ENCODE measurements at regions not wholly inside any gene's neighbourhood (a gene's known extent, or its start where the extent isn't known, plus 50 kb on each side); places are given as distances from the start of the nearest gene placed in this dataset.

- H3K27me3 ChIP-seq (replicated peaks; ENCODE audit: control insufficient read depth, insufficient read depth, low read length) = no peaks in the 10 kb centered on the region
- no peak for DNase-seq
- ChIA-PET CTCF (no interaction called here), POLR2A (no interaction called here)
- Mint-ChIP-seq H3K27me3 (ENCODE audit: insufficient read depth, unreplicated experiment) (peaks cover 7% of the 10 kb centered on the region), H3K36me3 (ENCODE audit: insufficient read depth, unreplicated experiment) (no peaks in the 10 kb centered on the region), H3K9me3 (ENCODE audit: unreplicated experiment) (no peaks in the 10 kb centered on the region), H3K27ac (ENCODE audit: unreplicated experiment) (no peak overlapping the region), H3K4me1 (ENCODE audit: low read depth, unreplicated experiment) (peaks cover 6% of the 10 kb centered on the region), H3K4me3 (ENCODE audit: unreplicated experiment) (no peak overlapping the region)
- no TSS peak for BruUV-seq (replicated peaks)
- intact Hi-C loops (cut with micrococcal nuclease; ENCODE audit: unreplicated experiment) = no loop called here
- H3K9me3 ChIP-seq = no peaks in the 10 kb centered on the region
- no peaks in the 10 kb centered on the region for H3K36me3 ChIP-seq (ENCODE audit: control insufficient read depth, insufficient read depth, low read length)
- no peak overlapping the region for H3K4me3 ChIP-seq (ENCODE audit: low read depth, low read length)
- no peak for TF ChIP-seq CTCF (IDR thresholded peaks at IDR 0.05; ENCODE audit: insufficient read depth in 1 of 2, low read depth in 1 of 2, low read length in 1 of 2, severe bottlenecking in 1 of 2, unreplicated experiment in 1 of 2)
- peaks cover 14% of the 10 kb centered on the region for H3K4me1 ChIP-seq
These were observed 623.5 kb downstream of the CDH11 start for GRCh38 chr16:64498363-64498762.

- H3K36me3 Mint-ChIP-seq (ENCODE audit: insufficient read depth, unreplicated experiment) = no peaks in the 10 kb centered on the region
- Histone ChIP-seq H3K4me1 (peaks cover 25% of the 10 kb centered on the region), H3K27me3 (replicated peaks; ENCODE audit: control insufficient read depth, insufficient read depth, low read length) (no peaks in the 10 kb centered on the region), H3K4me3 (ENCODE audit: low read depth, low read length) (no peak overlapping the region), H3K36me3 (ENCODE audit: control insufficient read depth, insufficient read depth, low read length) (no peaks in the 10 kb centered on the region), H3K9me3 (no peaks in the 10 kb centered on the region)
- BruUV-seq (replicated peaks) = no TSS peak
- DNase-seq = peak; percentile 28 to 46
- no peak overlapping the region for H3K4me3 Mint-ChIP-seq (ENCODE audit: unreplicated experiment)
- TF ChIP-seq CTCF (IDR thresholded peaks at IDR 0.05; ENCODE audit: insufficient read depth in 1 of 2, low read depth in 1 of 2, low read length in 1 of 2, severe bottlenecking in 1 of 2, unreplicated experiment in 1 of 2) = no peak
- POLR2A ChIA-PET = no interaction called here
- no peak overlapping the region for H3K27ac Mint-ChIP-seq (ENCODE audit: unreplicated experiment)
- H3K9me3 Mint-ChIP-seq (ENCODE audit: unreplicated experiment) = peaks cover 18% of the 10 kb centered on the region
- intact Hi-C loops (cut with micrococcal nuclease; ENCODE audit: unreplicated experiment) = loop anchor here (1.0 kb wide), 1 partner anchor 15 kb away; no protein-coding TSS in a partner anchor
- no peaks in the 10 kb centered on the region for H3K27me3 Mint-ChIP-seq (ENCODE audit: insufficient read depth, unreplicated experiment)
- CTCF ChIA-PET = no interaction called here
- peaks cover 28% of the 10 kb centered on the region for H3K4me1 Mint-ChIP-seq (ENCODE audit: low read depth, unreplicated experiment)
These were observed 628.2 kb downstream of the CDH11 start for GRCh38 chr16:64493709-64494108.

- Mint-ChIP-seq H3K27ac (ENCODE audit: unreplicated experiment) (no peak overlapping the region), H3K27me3 (ENCODE audit: insufficient read depth, unreplicated experiment) (no peaks in the 10 kb centered on the region), H3K9me3 (ENCODE audit: unreplicated experiment) (peaks cover 18% of the 10 kb centered on the region), H3K36me3 (ENCODE audit: insufficient read depth, unreplicated experiment) (no peaks in the 10 kb centered on the region), H3K4me1 (ENCODE audit: low read depth, unreplicated experiment) (peaks cover 28% of the 10 kb centered on the region), H3K4me3 (ENCODE audit: unreplicated experiment) (no peak overlapping the region)
- TF ChIP-seq CTCF (IDR thresholded peaks at IDR 0.05; ENCODE audit: insufficient read depth in 1 of 2, low read depth in 1 of 2, low read length in 1 of 2, severe bottlenecking in 1 of 2, unreplicated experiment in 1 of 2) = no peak
- Histone ChIP-seq H3K4me3 (ENCODE audit: low read depth, low read length) (no peak overlapping the region), H3K27me3 (replicated peaks; ENCODE audit: control insufficient read depth, insufficient read depth, low read length) (no peaks in the 10 kb centered on the region), H3K9me3 (no peaks in the 10 kb centered on the region), H3K36me3 (ENCODE audit: control insufficient read depth, insufficient read depth, low read length) (no peaks in the 10 kb centered on the region), H3K4me1 (peaks cover 22% of the 10 kb centered on the region)
- no peak for DNase-seq
- ChIA-PET POLR2A (no interaction called here), CTCF (no interaction called here)
- BruUV-seq (replicated peaks) = no TSS peak
- intact Hi-C loops (cut with micrococcal nuclease; ENCODE audit: unreplicated experiment) = no loop called here
These were observed 632.4 kb downstream of the CDH11 start for GRCh38 chr16:64489449-64489848.
